Fibroblast of mammary gland (primary cell): ENCODE measurements at regions not wholly inside any gene's neighbourhood (a gene's known extent, or its start where the extent isn't known, plus 50 kb on each side); places are given as distances from the start of the nearest gene placed in this dataset.

Experiments used
- DNase-seq: peaks from one replicate; pipeline ENCODE4 v3.0.0-alpha.2; 2010; ENCODE audit warnings: low read depth
- H3K4me3 ChIP-seq: 2 replicates; pipeline ENCODE4 v1.5.1; 2011; ENCODE audit warnings: low read depth, mild to moderate bottlenecking, low read length, moderate library complexity; ENCODE audit not compliant: control insufficient read depth
- CTCF ChIP-seq: conservative IDR thresholded peaks from 2 replicates; pipeline ENCODE4 v1.5.1; 2011; ENCODE audit warnings: low read depth, low read length, inconsistent platforms; ENCODE audit not compliant: control insufficient read depth, insufficient read depth

DNA sequence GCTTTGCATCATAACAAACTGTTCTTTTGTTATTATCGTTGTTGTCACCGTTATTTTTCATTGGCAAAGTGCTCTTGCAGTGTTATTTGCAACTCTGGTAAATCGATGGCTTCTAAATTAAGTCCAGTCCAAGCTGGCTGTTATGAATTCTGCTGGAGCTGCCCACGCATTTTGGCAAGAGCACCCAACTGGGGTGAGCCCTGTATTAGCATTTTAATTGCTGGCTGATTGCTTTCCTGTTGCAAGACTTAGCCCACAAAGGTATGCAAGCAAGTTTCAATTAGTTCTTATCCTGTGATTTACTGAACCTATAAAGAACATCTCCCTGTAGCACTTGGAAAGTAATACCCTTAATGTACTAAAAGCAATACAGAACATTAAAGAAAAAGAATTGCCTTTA is 226.8 kb downstream of the ACTR3B start:
- DNase-seq = no peak
- TF ChIP-seq CTCF = no peak
- no peak overlapping the region for H3K4me3 ChIP-seq

- no peak overlapping the region for H3K4me3 ChIP-seq
- DNase-seq = no peak
- TF ChIP-seq CTCF = no peak
Observed at GRCh38 chr7:152987656-152988055, 228.1 kb downstream of the ACTR3B start.

DNA sequence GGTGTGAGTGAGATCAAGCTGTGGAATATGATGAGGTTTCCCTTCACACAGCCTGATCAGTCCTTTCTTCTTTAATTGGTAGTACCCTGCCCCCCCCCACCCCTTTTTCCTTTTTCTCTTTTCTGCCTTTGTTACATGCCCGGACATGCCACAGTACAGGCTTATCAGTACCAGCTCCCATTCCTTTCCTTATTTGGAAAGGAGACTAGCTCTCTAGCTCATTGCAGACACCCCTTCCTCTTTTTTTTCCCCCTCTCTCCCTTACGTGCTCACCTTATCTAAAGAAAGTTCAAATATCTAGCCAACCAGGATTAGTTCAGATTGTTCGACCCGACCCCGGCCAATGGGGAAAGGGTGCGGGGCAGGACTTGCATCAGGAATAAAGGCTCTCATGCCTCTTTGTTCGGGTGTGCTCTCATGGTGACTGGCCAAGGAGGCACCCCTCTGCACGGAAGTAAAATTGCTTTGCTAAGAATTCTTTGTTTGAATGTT is 230.4 kb downstream of the ACTR3B start:
- H3K4me3 ChIP-seq = no peak overlapping the region
- TF ChIP-seq CTCF = no peak
- no peak for DNase-seq

DNA sequence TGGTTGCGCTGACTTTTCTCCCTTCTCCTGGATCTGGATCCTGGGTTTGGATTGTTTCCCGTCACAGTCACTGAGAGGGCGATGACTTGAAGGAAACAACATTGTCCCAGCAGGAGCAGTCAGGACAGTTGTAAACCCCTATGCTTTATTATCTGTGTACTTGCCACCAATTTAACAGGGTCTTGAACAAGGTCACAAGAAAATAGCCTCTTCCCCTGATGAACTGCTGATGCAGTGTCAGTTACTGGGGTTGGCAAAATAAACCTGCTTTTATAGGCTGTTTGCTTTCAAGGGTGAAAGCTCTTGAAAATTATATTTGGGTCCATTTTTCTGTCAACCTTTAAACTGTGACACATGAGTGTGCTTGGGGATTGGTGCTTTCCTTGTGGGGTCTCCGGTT is 238.9 kb downstream of the ACTR3B start:
- TF ChIP-seq CTCF = no peak
- no peak overlapping the region for H3K4me3 ChIP-seq
- DNase-seq = no peak

GRCh38 chr7:153002115-153002514 is 242.6 kb downstream of the ACTR3B start:
- no peak overlapping the region for H3K4me3 ChIP-seq
- no peak for DNase-seq
- TF ChIP-seq CTCF = no peak

GRCh38 chr7:153002572-153002971 is 243.0 kb downstream of the ACTR3B start:
- DNase-seq = no peak
- no peak for TF ChIP-seq CTCF
- no peak overlapping the region for H3K4me3 ChIP-seq

- TF ChIP-seq CTCF = no peak
- DNase-seq = no peak
- H3K4me3 ChIP-seq = no peak overlapping the region
Observed at GRCh38 chr7:153004341-153004740, 244.8 kb downstream of the ACTR3B start.
